ENCODE measurements at regions not wholly inside any gene's neighbourhood (a gene's known extent, or its start where the extent isn't known, plus 50 kb on each side); places are given as distances from the start of the nearest gene placed in this dataset.

DNA sequence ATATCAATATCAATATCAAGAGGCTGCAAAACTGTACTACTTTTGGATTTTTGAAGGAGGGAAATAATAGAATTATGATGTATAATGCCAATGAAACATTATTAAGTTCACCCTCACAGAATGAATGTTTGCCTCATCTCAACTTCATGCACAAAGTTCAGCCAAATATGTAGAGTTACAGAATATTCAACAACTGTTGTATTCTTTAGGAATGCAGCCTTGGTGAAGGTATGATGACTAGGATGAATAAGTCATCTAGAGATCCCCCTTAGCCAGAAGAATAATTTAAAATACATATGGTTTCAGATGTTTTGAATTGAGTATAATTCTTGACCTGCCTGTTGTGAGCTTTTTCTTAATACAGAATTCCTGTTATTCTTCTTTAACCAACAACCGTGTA is 308.3 kb downstream of the COX7C start:
- Histone ChIP-seq H3K4me3 (no peak overlapping the region), H3K36me3 (no peaks in the 10 kb centered on the region), H3K9me3 (no peaks in the 10 kb centered on the region), H3K27me3 (peaks cover 0 to 5% (median 0%) of the 10 kb centered on the region in 7 donors), H3K27ac (no peak overlapping the region), H3K4me1 (no peaks in the 10 kb centered on the region)
- intact Hi-C loops (cut with DNase I): no loop called here
- DNase-seq (no peak), ATAC-seq (no peak)
- TF ChIP-seq CTCF (IDR thresholded peaks at IDR 0.05): no peak
- WGBS, 2 donors: 90 to 93% methylated on average over 1 of the region's 1 CpG

DNA sequence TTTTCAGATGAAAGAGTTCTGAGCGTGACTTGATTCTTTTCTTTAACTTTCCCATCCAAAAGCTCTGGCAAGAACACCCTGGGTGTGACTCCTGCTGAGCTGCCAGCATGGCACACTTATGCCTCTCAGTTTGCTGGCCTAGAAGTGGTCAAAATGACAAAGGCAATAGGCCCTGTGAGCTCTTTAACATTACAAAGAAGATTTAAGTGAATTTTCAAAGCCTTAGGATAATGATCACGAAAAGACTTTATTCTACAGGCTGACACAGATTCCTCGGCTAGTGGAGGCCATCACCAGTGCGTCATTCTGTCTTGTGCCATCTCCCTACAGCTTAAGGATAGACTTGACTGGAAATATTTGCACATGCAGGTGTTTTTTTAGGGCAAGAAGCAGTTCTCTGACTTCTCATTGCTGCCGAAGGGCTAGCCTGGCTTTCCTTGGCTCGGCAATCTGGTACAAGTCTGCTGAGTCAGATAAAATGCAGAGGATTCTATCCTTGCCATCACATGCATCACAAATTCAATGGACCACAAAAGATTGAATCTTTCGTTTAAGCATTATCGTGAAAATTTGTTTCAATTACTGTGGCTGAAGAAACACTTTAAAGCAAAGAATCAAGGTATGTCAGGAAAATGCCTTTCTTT is 311.5 kb downstream of the COX7C start:
- Histone ChIP-seq H3K27me3 (peaks cover 0 to 5% (median 0%) of the 10 kb centered on the region in 7 donors), H3K36me3 (no peaks in the 10 kb centered on the region), H3K4me1 (no peaks in the 10 kb centered on the region), H3K27ac (no peak overlapping the region), H3K4me3 (no peak overlapping the region), H3K9me3 (no peaks in the 10 kb centered on the region)
- 41 to 50% methylated on average over 8 of the region's 8 CpGs for WGBS, 2 donors
- ATAC-seq: no peak
- DNase-seq: no peak
- TF ChIP-seq CTCF (IDR thresholded peaks at IDR 0.05): no peak
- intact Hi-C loops (cut with DNase I): no loop called here

- H3K36me3 ChIP-seq: no peaks in the 10 kb centered on the region
- ATAC-seq (no peak), DNase-seq (no peak)
- H3K4me3 ChIP-seq: no peak overlapping the region
- 57 to 75% methylated on average over 3 of the region's 3 CpGs for WGBS, 2 donors
- H3K9me3 ChIP-seq: no peaks in the 10 kb centered on the region
- H3K4me1 ChIP-seq: no peaks in the 10 kb centered on the region
- no peak overlapping the region for H3K27ac ChIP-seq
- intact Hi-C loops (cut with DNase I): no loop called here
- H3K27me3 ChIP-seq: no peaks in the 10 kb centered on the region
- TF ChIP-seq CTCF (IDR thresholded peaks at IDR 0.05): no peak
These were observed 315.9 kb upstream of the RASA1 start for GRCh38 chr5:86951761-86952160.

DNA sequence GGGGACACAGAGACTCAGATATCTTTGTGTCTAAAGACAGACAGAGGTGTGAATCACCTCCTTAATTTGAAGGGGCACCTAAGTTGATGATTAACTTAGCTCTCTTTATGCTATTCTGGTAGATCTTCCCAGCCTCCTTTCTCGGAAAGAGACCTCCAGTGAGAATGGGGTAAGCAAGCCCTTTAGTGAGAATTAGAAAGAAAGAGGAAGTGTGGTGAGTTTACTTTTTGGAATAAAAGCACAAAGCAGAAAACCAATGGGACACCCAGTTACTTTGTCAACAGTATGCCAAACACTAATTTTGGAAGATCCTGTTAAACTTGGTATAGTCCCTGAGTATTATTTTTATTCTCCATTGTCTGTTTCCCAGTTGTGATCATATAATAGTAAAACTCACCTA is 302.8 kb upstream of the RASA1 start:
- Histone ChIP-seq H3K9me3 (no peaks in the 10 kb centered on the region), H3K27me3 (no peaks in the 10 kb centered on the region), H3K4me3 (no peak overlapping the region), H3K27ac (no peak overlapping the region), H3K36me3 (no peaks in the 10 kb centered on the region), H3K4me1 (peaks cover 0 to 4% (median 0%) of the 10 kb centered on the region in 9 donors)
- ATAC-seq (no peak), DNase-seq (no peak)
- 92 to 93% methylated on average over 1 of the region's 1 CpG for WGBS, 2 donors
- intact Hi-C loops (cut with DNase I): loop anchor here in 3 of 10 donors (5.0 to 10.0 kb wide), 2 partner anchors 80 to 83 kb away; no protein-coding TSS in a partner anchor
- no peak for TF ChIP-seq CTCF (IDR thresholded peaks at IDR 0.05)

Data from heart right ventricle (tissue), 16 donors.